ENCODE measurements at regions not wholly inside any gene's neighbourhood (a gene's known extent, or its start where the extent isn't known, plus 50 kb on each side); places are given as distances from the start of the nearest gene placed in this dataset.

DNA sequence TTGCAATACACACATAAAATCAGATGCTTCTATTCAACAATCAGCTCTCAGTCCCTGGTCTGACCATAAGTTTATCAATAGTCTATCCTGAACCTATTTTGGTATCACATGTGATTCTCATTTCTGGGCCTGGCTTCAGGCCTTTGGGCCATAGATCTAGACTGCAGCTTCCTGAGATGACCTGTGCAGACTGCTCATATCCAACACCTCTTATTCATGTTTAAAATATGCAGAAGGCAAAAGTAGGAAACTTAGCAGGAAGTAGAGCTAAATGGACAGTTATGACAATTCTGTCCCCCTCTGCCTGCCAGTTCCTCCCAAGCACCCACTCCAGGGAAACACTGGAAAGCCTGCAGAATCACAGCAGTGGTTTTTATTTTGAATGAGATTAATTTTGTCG is 53.3 kb downstream of the C7orf25 start:
- no peak for DNase-seq

DNA sequence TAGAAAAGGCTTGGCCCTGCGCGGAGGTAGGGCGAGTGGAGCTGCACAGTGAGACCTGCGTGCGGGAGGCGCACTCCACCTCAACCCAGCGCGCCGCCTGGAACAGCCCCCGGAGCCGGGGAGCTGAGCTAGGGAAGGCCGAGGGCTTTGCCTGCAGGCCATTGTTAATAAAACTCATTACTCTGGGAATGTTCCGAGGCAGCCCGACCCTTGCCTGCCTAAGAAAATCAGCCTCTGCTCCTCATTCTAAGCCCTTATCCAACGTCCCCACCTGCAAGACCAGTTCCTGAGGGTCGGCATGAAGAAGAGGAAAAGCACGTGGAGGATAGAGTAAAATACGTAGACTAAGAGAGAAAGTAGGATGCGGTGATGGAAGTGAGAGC is 55.3 kb downstream of the C7orf25 start:
- no peak for DNase-seq

DNA sequence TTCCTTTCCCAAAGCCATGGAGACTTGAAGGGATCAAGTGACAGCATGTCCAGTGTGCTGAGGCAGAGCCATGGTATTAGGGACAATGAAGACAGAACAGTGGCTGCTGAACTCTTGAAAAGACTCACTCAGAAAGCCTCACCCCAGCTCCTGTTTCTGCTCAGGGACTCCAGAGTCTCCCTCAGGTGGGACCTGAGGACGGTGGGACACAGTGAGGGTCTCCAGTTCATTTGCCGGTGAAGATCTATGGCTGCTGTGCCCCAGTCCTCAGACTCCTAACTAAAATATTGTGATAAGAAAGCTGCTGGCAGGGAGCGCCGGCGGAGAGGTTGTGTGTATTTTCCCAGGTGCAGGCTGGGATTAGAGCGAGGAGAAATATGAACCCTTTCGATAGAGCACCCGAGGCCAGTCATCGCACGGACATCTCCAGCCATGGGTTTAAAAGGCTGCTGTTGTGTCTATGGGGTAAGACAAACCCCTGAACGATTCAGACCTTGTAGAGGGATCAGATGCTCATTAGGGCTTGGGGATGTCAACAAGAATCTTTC is 57.2 kb downstream of the C7orf25 start:
- DNase-seq = no peak

DNA sequence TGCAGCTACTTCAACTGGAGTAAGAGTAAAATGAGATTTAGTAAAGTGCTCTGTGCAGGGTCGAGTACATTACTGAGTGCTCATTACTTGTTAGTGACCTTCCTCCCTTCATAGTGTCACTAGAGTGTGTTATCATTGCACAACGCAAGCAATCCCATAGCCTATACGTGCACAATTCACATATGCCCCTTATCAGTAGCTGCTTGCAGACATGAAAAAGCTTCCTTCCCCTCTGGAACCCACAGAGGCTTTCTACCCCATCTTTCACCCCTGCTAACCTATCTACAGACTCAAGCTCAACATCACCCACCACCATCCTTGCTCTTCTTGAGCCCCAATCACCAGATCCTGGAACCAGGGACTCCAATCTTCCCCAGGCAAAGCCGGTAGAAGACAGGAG is 59.3 kb downstream of the C7orf25 start:
- no peak for DNase-seq

DNA sequence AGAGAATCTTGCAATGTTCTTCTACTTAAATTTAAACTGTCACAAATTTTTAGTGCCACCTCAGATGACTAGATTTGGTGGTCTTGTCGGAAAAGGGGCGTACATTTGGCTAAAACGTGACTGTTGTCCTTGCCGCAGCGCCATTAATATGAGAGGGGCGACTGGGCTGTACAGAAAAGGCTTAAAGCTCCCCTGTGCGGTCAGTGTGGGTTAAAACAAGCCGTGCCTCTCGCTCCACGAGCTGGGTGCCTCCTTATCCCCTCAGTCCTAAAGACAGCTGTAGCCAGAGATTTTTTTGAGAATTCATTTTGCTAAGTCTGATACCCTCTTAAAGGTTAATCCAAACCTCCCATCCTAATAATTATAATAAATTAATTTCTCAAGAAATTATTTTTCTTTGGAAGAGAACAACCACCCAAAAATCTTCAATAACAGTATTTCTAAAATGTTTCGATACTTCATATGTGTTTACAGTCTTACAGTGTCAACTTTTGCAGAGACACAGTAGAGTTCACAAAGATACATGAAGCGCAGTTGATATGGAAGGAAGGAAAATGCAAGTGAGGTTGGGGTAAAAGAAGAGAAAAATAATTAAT is 68.6 kb downstream of the C7orf25 start:
- peak; percentile 14 for DNase-seq

DNA sequence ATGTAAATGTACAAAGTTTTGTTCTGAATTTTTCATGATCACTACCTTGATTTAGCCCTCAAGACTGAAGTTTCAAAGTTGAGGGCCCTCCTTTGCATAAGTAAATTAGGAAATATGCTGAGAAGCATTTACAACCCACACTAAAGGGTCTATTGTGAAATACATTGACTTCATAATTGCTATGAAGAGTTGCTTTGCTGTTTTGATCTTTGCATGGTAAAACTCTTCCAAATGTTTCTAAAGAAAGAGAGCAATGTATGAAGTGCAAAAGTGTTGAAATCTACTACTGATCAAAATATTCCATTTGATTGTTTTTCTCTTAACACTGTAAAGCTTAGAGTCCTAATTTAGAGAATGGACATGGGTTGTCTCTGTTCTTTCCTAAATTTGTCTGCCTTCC is 77.2 kb downstream of the C7orf25 start:
- DNase-seq = no peak

DNA sequence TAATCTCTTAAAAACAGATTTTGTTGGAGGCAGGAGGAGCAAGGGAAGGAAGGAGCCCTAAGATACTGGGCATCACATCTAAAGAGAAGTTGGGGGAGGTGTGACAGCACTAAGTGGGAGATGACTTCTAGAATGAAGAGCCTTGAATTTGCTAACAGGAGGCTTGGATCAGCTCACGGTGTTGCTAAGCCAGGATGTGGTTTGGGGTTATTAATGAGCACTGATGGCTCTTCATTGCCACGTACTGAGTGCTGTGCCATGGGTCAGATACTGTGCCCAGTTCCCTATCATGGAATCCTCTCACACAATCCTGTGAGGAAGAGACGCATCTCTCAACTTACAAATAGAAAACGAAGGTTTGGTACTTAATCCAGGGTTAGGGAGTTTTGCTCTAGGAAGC is 78.5 kb downstream of the C7orf25 start:
- no peak for DNase-seq

DNA sequence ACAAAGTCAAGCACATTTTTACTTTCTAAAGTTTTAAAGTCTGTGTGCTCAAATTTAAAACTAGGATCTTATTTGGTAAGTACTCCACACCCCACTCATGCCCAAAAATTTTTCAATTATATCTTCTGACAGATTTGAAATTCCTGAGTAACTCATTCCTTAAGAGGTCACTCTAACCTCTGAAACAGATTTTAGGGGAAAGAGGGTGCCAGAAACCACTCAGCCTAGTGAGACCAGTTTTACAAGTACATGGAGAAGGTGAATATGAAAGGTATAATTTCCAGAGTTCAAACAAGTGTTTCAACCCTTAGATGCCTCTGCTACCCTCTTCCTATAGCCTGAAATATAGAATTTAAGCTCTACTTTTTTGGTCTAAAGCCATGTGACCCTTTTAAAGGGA is 79.2 kb downstream of the C7orf25 start:
- no peak for DNase-seq

DNA sequence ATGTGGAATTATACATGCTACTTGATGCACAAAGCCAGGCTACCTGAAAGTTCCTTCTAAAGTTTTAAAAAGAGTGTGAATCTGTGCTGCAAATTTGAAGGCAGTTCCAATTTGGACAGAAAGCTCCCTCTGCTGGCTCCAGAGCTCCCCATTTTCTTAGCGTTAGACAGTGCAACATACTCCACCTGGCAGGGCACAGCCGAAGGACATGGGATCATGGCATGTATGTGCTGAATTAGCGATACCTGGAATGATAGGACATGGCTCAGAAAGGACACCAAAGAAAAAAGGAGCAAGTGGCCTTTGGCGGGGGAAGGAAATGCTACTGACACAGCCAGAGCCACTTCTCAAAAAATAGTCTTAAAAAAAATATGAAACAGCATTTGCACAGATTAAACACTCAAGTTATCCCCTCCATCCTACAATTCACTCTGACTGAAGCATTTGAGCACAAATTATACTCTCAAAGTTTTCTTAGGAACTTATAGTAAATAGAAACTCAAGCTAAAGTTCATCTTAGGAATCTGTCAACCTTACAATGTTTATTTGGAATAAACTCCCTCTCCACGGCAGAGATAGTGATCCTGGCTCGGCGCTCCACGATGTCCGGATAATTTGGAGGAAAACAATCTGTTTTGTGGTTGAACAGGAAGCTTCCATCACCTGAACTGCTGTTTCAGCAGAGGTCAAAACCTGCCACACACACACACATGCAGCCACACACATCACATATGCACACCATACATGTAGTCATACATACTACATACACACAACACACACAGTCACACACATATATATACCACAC is 80.0 kb downstream of the C7orf25 start:
- DNase-seq = no peak

DNA sequence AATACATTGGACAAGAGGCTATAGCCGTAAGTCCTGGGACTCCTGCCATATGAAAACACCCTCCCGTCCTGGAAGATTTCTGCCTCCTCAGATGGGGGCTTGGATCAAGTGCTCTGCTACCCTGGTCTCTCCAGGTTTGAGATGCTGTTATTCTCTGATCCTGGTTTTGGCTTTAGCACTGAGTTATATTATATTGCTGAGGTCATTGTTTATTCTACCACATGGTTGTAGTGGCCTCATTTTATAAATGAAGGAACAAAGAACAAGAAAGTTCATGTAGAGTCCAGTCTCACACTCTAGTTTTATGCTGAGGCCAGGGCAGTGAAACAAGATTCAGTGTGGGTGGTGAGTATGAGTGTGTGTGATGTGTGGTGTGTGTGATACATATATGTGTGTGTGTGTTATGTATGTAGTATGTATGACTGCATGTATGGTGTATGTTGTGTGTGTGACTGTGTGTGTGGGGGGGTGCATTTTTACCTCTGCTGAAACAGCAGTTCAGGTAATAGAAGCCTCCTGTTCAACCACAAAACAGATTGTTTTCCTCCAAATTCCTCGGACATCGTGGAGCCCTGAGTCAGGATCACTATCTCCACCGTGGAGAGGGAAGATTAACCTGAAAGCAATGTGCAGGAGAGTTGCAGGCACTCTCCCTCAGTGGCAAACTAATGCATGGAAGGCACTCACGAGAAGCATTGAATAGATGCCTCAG is 80.7 kb downstream of the C7orf25 start:
- no peak for DNase-seq

DNA sequence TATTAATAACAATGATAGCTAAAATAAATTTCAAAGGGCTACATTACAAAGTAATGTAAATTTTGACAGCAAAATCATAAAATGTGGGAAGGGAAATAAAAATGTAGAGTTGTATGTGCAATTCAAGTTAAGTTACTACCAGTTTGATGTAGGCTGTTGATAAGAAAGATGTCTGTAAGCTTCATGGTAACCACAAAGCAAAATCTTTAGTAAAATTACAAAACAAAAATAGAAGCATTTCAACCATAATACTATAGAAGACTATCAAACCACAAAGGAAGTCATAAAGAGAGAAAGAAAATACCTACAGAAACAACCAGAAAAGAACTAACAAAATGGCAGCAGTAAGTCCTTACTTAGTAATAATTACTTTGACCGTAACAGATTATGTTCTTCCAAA is 99.1 kb downstream of the C7orf25 start:
- no peak for DNase-seq

DNA sequence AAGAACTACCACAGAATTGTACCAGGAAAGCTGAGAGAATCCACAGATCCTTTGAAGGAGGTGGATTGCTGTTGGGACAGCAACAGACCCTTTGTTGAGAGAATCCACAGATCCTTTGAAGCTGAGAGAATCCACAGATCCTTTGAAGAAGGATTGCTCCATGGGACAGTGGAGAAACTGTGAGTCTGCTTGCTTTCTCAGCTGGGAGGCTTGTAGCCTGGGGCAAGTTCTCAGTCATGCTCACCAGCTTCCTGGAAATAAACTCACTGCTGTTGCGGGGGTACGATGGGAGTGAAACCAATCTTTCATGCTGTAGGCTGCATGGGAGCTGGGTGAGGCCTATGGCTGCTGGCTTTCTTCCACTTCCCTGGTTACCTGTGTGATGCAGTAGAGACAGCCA is 106.3 kb downstream of the C7orf25 start:
- DNase-seq = no peak

DNA sequence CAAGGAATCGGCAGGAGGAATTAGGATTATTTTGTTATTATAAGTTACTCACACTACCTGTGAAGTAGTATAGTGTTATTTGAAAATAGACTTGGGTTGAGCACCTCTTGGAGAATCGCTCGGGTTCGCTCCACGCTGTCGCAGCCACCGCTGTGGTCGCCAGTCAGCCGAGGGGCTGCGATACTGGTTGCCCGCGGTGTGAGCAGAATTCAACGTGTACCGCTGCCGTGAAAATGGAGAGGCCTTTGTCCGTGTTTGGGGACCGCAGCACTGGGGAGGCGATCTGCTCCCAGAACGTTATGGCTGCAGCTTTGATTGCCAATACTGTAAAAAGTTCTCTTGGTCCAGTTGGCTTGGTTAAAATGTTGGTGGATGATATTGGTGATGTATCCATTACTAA is 117.2 kb downstream of the C7orf25 start:
- DNase-seq = no peak

DNA sequence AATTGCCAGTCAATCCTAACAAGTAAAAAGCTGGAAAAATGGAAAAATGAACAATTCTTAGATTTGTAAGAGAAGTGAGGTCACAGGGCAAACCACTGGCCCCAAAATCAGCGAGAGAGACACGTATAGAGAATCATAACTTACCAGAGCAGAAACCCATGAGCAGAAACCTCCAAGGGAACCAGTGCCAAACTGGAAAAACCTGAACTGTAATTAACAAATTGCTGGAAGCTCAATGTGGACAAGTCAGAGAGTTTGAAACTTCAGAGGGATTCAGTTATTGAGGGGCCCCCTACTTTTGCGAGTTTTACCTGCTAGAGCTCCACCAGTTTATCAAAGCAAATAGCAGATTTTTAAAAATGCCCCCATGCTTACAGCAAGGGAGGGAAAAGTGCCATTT is 119.0 kb downstream of the C7orf25 start:
- DNase-seq = no peak

DNA sequence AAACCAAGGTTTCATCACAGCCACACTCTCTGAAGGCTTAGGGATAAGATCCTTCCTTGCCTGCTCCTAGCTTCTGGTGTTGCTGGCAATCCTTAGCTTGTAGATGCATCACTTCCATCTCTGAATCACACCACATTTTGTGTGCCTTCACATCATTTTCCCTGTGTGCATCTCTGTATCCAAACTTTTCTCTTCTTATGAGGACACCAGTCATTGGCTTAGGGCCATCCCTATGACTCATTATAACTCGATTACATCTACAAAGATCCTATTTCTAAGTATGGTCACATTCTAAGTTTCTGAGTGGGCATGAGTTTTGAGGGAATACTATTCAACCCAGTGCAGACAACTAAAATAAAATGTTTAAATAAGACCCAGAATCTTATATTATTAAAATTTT is 121.7 kb downstream of the C7orf25 start:
- DNase-seq = no peak

DNA sequence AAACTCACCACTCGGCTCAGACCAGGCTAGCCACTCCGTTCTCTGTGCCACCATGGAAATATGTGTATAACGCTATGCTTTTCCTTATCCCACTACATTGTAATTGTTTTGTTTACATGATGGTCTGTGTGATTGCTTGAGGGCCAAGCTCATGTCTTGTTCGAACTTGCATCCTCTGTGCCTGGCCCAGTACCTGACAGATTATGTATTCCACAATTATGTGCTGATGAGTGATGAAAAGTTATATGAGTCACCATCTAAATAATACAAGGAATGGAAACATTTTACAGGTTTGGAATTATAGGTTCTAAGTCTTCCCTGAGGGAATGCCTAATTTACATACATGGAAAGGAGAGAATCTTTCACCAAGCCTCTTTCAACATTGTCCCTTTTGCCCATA is 137.4 kb downstream of the C7orf25 start:
- DNase-seq = no peak

DNA sequence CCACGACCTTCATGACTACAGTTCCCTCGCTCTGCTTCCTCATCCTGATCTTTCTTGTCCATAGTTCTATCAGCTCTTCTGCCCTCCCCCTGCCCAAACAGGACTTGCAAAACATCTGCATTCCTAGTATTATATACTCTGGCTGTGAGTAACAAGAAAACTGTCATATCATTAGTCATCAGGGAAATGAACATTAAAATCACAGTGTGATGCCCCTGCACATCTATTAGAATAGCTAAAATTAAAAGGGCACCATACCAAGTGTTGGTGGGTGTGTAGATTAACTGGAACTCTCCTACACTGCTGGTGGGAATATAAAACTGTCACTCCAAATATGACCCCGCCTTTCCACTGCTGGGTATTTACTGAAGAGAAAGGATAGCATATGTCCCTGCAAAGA is 141.8 kb downstream of the C7orf25 start:
- DNase-seq = no peak

DNA sequence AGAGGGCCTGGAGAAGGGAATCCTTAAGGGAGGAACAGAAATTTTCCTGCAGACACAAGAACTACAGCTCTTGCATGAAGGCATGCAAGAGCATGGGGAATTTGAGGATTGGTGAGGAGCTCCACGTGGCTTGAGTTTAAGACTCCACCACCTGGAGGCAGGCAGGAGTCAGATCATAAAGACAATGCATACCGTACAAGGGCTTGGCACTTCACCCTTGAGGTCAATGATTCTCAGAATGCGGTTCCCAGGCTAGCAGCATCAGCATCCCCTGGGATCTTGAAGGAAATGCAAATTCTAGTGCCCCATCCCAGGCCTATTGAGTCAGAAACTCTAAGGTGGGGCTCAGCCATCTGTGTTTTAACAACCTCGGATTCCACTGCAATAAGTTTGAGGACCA is 143.8 kb downstream of the C7orf25 start:
- DNase-seq = no peak

DNA sequence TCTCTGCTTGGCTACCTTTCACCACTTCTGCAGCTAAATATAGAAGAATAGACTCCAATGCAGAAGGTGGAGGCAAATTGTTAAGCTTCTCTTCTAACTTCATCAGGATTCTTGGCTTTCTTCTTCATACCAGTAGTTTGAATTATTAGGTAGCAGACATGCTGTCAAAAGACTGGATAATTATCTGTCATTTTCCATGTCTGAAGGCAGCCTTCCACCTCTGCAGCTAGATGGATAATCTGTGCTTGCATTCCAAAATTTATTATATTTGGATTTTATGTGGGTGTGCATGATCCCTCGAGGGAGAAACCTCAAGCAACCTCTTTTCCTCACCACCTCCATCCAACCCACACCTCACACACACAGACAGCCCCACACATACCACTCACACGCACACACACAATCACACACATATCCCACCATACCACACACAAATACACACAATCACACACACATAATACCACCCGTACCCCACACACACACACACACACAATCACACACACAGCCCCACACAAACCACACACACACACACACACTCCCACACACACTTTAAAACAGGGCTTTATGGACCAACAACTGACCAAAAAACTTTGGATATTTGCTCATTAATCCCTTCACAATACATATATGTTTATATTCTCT is 145.0 kb downstream of the C7orf25 start:
- DNase-seq = no peak

DNA sequence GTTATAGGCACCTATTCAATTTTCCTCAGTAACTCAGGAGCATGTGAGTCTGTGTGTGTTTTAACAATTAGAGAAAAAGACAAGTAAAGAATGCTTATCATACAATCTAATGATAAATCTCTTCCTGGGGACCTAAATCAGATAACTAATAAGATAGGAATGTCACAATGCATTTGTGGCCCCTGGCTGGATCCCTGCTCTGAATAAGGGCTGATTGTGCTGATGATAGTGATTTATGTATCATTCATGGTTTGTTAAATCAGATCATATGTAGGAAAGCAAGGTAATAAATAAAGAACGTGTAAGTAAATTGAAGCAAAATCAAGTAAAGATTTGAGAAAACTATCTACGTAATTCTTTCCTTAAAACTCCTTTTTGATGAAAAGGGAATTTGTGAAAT is 145.9 kb downstream of the C7orf25 start:
- DNase-seq = no peak

DNA sequence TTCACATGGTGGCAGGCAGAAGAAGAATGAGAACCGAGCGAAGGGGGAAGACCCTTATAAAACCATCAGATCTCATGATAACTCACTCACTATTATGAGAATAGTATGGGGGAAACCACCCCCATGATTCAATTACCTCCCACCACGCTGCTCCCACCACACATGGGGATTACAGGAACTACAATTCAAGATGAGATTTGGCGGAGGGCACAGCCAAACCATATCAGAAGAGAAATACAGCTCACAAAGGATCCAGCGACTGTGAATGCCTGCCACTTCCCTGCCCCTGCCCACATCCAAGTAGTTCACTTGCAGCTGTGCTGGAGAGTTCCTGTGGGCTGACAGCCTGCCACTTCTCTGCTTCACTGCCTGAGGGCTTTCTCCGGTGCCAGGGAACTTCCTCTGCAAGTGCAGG is 148.7 kb downstream of the C7orf25 start:
- no peak for DNase-seq

DNA sequence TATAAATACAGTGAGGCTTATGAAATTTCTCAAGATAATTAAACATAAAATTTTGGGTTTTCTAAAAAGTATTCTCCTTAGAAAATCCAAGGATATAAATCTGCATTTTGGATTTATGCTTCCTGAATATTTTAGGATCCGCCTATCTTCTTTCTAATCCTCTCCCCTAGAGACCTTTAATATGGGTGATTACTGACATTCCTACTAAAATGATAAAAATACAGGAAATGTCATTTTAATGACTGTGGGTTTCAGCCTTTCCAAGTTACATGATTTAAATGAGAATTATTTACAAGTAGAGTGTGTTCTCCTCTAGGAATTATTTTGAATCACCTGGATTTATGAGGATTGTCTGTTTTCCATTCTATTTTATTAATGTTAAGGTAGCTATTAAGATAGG is 150.4 kb downstream of the C7orf25 start:
- no peak for DNase-seq

DNA sequence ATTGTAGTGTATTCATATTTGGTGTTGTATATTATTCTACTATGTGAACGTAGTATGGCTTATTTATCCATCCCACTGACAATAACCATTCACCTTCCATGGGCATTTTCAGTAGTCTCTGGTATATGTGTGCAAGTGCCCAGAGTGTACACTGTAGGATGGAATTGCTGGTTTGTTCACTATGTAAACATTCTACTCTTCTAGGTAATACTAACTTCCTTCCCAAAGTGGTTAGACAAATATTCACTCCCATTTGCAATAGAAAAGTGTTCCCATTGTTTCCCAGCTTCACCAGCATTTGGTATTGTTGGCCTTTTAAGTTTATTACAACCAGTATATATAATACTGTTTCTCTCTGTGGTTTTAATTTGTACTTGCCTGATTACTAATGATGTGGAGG is 153.7 kb downstream of the C7orf25 start:
- DNase-seq = no peak

DNA sequence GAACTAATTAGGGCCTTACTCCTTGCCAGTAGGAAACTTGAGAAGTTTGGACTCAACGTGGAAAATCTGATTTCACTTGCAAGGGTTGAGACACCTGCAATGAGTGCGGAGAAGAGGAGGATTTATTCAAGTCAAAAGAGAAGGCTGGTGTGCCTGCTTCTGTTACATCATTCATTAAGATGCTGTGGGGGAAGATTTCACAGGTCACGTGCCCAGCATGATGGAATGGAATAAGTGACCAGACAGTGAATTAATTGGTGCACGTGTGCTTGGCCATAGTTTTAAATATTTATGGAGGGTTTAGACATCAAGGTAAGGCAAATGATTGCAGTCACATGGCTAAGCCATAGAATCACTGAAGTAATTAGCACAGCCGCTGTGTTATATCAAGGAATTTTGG is 155.0 kb downstream of the C7orf25 start:
- no peak for DNase-seq
